ENCODE measurements at regions not wholly inside any gene's neighbourhood (a gene's known extent, or its start where the extent isn't known, plus 50 kb on each side); places are given as distances from the start of the nearest gene placed in this dataset.
A peak's percentile ranks its signal among the peaks of the same experiment; 100 is the strongest.

DNA sequence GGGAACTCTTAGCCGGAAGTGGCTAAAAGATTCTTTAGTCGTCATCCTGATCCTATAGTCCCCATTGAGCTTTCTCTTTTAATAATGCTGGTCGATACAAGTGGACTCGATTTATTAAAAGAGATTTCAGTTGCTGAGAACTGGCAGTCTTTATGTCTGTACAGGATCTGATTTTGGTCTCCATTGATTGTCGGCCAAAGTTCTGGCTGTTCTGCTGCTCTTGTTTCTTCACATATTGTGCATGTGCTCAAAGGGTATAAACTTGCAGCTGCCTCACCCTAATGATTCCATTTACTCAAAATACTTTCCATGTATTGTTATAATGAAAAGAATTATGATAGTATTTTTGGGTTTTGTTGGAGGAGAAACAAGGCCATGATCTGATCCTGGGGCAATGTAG is 100.7 kb upstream of the CTTNBP2 start:
- no peak for DNase-seq (ENCODE audit: low spot score)

DNA sequence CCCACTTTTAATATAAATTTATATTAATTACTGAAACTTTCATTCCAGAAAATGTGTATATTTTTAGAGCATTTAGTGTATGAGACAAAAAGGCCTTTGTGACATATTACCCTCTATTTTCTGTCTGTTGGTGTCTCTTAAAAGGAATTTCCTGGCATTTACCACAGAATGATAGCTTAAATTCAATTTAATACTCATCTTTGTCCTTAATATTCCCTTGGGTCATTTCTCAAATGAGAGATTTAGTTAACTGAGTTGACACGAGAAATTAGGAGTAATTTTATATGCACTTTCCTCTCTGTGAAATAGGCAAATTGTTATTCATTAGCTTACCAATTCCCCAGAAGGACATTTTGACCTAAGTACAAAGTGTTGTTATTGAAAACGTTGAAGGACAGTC is 101.7 kb upstream of the CTTNBP2 start:
- DNase-seq (ENCODE audit: low spot score) = no peak

DNA sequence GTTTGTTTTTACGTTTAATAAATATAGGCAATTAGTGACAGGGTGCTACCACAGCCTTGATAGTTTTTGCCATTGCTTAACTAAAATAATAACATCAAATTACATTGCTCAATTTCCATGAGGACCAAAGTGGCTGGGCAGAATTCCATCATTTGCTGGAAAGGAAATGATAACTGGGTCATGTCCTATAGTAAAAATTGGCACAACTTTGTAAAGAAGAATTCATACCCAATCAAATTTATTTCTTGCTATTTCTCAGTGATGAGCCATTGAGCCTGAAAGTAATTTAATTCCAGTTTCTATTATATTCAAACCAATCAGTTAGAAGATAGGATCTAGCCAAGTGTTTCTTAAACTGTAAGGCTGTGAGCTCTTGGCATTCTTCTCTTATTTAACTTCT is 102.2 kb upstream of the CTTNBP2 start:
- DNase-seq (ENCODE audit: low spot score) = no peak

DNA sequence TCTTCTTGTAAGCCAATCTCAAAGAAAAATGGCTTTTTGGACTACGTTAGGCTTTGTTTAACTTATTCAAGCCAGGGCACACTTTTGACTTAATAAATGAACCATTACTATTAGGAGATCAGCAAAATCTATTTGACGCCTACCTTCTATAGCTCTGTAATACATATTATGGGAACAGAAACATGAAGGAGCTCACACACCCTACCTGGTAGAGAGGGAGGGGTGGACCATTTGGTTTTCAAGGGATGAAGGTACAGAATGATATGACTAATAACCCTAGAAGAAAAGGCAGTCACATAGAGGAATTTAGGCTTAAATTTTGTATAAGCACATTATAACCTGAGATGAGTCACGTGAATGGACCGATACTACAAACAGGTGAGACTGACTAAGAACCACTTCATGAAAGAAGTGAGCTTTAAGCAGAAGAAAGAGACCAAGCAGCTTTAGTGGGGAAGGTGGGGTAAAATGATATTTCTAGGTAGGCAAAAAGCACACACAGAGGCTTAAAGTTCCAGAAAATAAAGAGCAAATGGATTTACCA is 106.8 kb upstream of the CTTNBP2 start:
- DNase-seq (ENCODE audit: low spot score) = no peak

DNA sequence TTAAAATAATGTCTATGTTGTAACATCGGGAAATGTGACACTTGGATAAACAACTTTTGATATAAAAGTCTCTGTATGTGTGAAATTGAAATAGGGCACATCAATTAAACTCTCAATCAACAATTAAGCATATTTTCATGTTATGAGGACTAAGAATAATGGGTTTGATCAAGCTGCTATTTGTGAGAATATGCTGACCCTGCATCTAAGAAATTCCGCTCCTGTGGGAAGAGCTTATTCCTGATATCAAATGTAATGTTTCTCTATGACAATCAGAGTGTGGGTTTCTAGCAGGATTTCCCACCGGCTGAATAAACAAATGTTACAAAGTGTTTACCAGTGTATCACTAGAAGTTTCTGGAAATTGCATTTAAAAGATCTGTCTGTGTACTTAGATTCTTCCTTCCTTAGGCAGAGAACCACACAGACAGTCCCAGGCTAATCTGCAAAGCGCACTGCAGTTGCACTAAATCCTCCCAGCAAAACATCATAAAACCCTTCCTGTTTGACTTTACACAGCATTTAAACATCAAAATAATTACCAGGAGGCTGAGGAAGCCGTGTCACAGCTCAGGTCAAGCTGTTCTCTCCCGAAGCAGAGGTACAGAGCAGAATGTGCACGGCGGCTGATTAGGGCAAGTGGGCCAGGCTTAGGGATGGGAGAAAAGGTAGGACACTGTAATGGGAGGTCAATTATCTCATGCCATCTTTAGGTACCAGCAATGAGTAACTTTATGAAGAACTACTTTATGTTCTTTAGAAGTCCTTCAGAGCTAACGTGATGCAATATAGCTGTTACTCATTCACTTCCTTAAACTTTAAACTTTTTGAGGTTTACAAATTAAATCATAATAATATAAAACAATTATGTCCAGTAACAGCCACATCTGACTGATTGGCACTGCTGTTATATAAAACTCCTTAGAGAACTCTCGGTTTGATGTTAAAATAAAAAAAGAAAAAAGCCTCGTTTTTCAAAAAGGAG is 109.1 kb upstream of the CTTNBP2 start:
- no peak for DNase-seq (ENCODE audit: low spot score)

DNA sequence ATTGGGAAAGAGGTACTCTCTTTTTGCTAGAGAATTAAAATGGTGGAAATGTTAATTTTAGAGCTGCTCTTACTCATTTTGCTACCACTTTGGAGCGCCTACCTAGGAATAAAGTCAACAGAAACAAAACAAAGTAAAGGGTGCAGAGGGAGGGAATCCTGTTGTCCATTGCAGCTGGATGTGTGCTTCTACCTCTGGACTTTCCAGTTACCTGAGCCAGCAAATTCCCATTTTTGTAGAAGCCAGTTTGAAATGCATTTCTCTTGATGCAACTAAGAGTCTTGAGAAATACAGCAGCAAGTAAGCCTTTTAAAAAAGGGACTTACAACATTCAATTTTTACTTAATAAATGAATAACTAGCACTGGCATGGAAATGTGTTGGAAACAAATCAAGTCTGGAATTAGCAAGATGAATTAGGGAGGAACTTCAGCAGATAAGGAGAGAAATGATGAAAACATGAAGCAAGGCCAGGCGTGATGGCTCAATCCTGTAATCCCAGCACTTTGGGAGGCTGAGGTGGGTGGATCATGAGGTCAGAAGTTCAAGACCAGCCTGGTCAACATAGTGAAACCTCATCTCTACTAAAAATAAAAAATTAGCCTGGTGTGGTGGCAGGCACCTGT is 113.5 kb upstream of the CTTNBP2 start:
- no peak for DNase-seq (ENCODE audit: low spot score)

DNA sequence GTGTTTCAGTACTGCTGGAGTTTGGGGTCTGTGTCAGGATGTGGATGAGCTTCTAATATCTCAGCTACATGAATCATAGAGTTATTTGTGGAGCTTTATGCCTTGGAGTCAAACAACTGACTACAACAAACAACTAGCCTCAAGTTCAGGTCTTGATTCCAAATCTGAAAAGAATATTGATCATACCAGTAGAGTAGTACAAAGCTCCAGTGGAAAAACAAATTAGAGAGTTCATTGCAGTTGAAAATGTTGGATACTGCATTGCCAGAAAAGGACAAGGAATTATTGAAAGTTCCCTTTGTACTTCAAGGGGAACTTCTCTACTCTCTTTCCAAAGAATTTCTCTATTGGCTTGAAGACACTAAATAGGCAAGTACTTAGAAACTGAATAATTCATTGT is 117.6 kb upstream of the CTTNBP2 start:
- no peak for DNase-seq (ENCODE audit: low spot score)

DNA sequence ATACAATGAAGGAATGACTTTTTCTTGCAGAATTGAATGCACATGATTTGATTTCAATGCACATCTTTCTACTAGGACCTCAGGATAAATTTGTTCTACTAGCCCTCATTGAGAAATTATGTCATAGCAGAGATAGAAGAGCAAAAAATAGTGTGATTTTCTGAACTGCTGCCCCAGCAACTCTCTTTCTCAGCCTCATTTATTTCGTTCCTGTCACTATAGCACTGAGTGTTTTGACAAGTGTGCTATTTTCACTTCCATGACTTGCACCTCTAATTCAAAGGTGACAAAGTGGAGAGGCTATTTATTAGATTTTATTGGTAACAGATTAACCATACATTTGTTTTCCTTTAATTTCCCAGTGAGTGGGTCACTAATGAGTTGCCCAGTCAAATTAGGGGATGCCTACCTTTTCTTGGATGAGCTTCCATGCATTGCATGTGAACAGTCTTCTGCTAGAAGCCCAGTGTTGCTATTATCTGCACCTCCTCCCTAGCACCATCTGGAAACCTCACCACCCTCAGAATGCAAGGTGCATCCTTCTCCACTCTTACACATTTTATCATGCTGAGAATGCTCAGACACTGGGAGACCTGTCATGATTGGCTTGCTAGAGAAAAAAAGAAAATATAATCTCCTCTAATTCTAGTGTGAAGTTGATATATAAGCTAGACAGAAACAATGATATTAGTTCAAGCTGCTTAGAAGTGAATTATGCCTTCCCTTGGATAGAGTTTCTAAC is 119.6 kb upstream of the CTTNBP2 start:
- no peak for DNase-seq (ENCODE audit: low spot score)

DNA sequence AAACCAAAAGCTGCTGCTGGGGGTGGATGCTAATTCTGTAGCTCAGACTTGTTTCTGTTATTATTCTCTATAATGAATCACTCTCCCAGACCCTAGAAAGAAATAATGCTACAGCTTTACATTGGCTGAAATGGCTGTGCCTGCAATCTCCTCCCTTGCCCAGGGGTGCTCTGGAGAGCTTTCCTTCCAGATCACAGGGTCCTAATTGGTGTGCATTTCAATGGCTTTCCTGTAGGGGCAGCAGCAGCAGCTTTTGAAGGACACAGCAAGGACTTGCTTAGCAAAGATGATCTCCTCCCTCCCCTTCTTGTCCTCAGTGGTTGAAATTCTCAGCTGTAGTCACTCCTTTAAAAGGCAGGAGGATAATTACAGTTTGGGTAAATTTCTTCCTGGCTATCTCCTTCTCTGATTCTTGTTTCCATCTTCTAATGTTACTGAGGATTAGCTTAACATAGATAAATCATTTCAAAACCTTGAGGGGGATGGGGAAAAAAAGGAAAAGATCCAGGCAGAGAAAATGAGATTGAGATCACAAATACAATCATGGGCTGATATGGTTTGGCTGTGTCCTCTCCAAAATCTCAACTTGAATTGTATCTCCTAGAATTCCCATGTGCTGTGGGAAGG is 120.2 kb upstream of the CTTNBP2 start:
- peak; percentile 14 for DNase-seq (ENCODE audit: low spot score)

DNA sequence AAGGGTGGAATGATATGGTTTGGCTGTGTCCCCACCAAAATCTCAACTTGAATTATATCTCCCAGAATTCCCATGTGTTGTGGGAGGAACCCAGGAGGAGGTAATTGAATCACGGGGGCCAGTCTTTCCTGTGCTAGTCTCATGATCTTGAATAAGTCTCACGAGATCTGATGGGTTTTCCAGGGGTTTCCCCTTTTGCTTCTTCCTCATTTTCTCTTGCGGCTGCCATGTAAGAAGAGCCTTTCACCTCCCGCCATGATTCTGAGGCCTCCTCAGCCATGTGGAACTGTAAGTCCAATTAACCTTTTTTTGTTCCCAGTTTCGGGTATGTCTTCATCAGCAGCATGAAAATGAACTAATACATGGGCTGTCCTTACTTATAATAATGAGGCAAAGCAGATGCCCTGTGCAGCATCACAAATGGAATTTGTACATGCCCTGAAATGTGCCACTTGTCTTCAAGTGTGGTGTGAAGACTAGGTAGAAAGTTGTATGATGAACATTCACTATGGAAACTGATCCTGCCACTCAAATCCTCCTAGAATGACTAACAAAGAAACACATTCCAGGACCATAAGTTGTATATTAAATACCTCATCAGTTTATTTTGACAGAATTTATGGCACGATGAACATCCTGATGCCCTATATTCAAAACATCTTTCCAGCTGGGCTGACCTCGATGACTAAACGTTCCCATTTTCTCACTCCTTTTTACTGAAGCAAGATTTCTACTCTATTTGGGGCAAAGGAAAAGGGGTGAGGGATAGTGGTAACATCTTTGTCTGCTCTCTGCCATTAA is 122.8 kb upstream of the CTTNBP2 start:
- no peak for DNase-seq (ENCODE audit: low spot score)

DNA sequence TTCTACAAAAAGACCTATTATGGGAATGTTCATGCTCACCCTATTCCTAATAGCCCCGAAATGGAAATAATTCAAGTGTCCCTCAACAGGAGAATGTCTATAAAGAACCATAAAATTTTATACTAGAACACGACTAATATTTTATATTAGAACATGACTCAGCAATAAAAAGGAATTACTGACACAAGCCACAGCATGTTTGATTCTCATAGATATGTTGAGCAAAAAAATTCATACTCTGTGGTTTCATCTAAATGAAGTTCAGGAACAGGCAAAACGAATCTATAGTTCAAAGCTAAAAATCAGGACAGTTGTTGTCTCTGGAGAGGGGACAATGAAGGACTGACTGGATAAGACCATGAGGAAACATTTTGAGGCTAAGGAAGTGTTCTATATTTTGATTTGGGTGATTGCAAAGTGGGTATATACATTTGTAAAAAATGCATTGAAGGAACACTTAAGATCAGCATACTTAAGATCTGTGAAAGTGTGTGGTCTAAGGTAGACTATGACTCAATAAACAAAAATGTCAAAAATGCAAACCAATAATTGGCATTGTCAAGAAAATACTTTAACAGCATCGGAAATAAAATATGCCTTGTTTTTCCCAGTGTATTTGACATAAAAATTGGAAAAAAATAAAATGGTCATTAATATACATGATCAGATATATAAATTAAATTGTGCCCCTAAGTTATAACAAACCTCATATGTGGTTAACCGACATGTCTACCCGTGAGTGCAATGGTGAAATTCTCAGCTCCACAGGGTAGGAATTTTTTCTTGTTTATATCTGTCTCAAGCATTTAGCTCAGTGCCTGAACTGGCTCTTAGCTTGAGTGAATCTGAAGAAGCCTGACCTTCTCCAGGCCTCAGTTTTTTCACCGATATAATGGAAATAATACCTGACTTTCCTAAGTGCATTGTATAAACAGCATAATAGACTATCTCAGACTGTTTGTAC is 124.9 kb upstream of the CTTNBP2 start:
- no peak for DNase-seq (ENCODE audit: low spot score)

DNA sequence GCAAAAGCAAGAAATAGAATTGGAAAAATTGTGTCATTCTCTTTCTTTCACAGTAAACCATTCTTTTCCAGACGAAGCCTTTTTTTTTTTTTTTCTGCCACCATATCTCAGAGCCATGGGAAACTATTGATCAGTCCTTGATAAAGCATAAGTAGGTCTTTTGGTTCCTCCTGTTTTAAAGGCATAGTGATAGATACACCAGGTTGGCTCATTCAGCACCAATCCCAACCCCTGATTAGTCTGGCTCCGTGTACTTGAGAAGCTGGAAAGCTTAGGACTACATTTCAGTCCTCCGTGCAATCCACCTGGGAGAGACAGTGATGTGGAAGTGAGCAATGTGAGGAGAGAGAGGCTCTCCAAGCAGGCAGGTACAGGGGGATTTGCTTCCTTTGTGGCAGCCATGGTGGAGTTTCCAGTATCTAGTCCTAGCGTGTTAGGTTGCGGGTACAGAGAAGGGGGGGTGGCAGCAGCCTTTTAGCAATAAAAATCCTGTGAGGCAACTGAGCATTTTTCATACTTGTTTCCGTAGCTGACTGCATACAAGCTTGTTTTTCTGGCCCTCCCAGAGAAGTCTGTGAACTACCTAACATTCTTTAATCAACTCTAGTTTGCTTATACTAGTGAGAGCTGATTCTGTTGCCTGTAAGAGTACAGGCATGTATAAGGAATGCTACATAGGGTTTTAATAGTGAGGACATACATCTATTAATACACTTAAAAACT is 127.4 kb upstream of the CTTNBP2 start:
- no peak for DNase-seq (ENCODE audit: low spot score)

DNA sequence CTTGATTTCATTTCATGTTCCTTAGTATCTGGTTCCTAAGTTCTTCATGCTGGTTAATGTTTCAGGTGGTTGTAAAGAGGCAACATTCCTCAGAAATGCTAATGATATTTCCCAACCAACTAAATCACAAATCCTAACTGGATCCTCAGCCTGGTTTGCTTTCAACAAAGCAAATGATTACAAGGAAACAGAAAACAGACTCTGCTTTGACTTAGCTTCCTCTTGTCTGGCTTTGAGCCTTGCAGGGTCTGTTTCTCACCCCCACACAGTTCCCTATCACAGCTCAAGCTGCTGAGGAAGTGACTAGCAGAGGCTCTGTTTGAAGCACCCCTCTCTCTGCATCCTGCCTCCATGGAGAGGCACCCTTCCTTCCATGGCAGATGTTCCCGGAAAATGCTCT is 130.2 kb upstream of the CTTNBP2 start:
- no peak for DNase-seq (ENCODE audit: low spot score)

DNA sequence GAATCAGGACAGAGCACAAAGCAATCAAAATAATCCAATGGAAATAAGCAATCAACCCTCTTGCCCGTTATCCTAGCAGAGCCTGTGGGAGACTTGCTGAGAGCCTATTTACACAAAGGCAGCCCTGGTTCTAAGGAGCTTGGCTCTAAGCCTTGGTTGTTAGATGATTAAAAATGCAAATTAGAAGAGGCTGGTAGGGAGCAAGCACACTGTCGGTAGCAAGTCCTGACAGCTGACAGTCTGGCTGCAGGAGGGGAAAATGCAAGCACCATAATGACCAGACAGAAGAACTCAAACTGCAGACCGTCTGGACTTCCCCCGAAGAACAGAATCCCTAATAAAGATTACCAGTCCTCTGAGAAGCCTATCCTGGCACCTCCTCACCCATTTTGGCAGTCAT is 131.8 kb upstream of the CTTNBP2 start:
- DNase-seq (ENCODE audit: low spot score) = no peak

DNA sequence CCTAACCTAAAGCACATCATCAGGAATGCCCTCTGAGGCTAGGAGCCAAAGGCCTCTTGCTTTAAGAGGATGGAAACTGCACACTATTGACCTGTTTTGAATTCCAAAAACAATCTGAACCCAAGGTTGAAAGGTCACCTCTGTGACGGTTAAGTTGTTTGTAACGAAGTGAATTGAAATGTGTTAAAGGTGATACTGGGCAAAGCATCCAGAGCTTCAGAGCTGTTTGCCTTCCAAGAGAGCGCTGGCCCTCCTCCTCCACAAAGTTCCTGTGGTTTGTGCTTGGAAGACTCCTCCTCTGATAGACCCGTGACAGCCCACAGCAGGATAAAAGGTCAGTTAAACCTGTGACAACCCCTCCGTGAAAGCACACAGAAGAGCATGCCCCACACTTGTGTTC is 133.7 kb upstream of the CTTNBP2 start:
- DNase-seq (ENCODE audit: low spot score) = no peak

DNA sequence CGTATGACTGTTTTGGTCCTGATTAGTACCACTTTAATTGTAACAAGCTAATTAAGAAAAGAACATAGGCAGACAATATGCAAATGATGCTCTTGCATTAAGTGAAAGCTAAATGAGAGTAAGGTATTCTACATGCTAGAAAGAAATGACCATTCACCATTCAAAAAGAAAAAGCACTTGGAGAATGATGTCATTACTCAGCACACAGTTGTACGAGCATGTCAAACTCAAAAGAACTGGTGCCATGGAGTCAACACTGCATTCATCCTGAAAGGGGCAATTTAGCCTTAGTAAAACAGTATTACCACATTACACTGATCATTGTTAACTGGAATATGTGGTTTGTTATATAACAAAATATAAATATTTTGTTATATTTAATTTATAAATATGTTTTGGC is 136.2 kb upstream of the CTTNBP2 start:
- no peak for DNase-seq (ENCODE audit: low spot score)

DNA sequence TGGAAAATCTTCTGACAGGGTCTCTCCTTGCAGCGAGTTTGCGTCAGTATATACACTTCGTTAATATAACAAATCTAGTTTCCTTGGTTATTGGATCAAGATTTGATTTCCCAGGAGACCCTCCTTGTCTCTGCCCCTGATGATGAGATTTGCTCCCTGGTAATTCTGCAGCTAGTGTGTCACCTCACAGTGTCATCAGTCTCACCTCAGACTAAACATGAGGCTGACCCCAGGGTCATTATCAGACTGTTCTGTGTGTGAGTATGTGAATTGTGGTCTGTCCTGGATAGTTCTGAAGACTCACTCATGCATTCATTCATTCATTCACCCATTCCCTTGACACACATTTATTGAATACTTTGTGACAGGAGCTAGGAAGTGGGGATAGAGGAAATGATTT is 138.4 kb upstream of the CTTNBP2 start:
- DNase-seq (ENCODE audit: low spot score) = no peak

DNA sequence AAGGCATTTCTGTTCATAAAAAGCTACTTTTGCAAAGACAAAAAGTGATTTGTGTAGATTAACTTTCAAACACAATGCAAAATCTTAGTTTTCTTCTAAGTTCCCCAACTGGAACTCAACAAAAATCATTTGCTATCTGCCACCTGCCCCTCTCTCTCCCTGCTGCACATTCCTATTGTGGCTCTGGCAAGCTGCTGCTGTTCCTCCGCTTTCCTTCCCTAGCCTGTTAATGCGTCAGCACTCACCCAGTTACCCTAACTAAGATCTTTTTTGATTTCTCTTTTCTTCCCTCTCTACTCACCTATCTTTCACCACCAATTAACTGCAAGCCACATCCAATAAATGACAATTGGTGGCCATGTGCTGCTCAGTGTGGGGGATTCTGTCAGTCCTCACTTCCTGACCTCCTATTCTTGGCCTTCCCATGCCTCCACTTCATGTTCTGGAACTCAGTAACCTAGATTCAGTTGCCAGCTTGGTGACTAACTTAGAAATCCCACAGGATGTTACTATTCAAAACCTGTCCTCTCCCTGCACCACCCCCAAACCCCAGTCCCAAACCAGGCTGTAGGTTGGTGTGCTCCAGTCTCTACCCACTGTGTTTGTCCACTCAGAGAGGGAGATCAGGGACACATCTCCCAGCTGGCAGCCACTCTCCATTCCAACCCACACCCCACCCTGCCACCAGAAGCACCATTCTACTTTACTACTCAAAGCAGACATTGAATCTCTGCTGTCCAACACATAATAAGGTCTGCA is 140.2 kb upstream of the CTTNBP2 start:
- no peak for DNase-seq (ENCODE audit: low spot score)

DNA sequence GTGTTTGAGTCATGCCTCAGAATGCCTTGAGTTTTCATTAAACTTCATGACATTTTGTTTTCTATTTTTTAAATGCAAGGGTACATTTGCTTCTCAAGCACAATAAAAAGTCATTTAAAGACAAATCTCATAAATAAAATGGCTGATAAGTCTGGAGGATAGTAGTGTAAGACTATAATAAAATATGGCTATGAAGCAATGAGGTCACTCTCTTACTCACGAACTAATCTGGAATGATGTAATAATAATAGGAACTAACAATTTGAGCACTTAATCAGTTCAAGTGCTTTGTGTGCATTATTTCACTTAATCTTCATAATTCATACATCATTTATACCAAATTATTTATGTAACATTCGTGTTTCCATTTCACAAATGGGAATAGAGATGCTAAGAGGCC is 149.3 kb upstream of the CTTNBP2 start:
- no peak for DNase-seq (ENCODE audit: low spot score)

Data from hepatic stellate cell (primary cell).